NCI-H1105 treated with DMSO at 0.1 percent for 48 hours (cell line): ENCODE measurements at regions not wholly inside any gene's neighbourhood (a gene's known extent, or its start where the extent isn't known, plus 50 kb on each side); places are given as distances from the start of the nearest gene placed in this dataset.
"Not testable (repeated sequence)": the region's sequence is repeated elsewhere in the genome, so short reads cannot be mapped to it uniquely, and the experiment has no call there.

ENCODE experiments used
- DNase-seq: peaks from one replicate; lab custom pipeline; 2025; lab: John Stamatoyannopoulos, UW

GRCh38 chr5:34561581-34561980, 94.5 kb upstream of the RAI14 start:
- not testable (repeated sequence) for DNase-seq

- no peak for DNase-seq
Observed at GRCh38 chr5:34562791-34563190, 93.3 kb upstream of the RAI14 start.

- no peak for DNase-seq
Observed at GRCh38 chr5:34563269-34563668, 92.9 kb upstream of the RAI14 start.

- no peak for DNase-seq
Observed at GRCh38 chr5:34563931-34564709, 92.0 kb upstream of the RAI14 start.

- no peak for DNase-seq
Observed at GRCh38 chr5:34564710-34565235, 91.4 kb upstream of the RAI14 start.

- no peak for DNase-seq
Observed at GRCh38 chr5:34570143-34570542, 86.0 kb upstream of the RAI14 start.

- DNase-seq, result no peak
Observed at GRCh38 chr5:34570721-34571676, 85.1 kb upstream of the RAI14 start.

- DNase-seq, result no peak
Observed at GRCh38 chr5:34571677-34572041, 84.5 kb upstream of the RAI14 start.

- DNase-seq, result no peak
Observed at GRCh38 chr5:34574936-34575467, 81.1 kb upstream of the RAI14 start.

GRCh38 chr5:34576891-34577666, 79.0 kb upstream of the RAI14 start:
- no peak for DNase-seq

GRCh38 chr5:34578962-34579361, 77.2 kb upstream of the RAI14 start:
- DNase-seq, result no peak

GRCh38 chr5:34580983-34581382, 75.1 kb upstream of the RAI14 start:
- DNase-seq, result no peak

GRCh38 chr5:34582371-34582770, 73.8 kb upstream of the RAI14 start:
- no peak for DNase-seq

- no peak for DNase-seq
Observed at GRCh38 chr5:34583167-34583566, 73.0 kb upstream of the RAI14 start.

- DNase-seq, result no peak
Observed at GRCh38 chr5:34584165-34584564, 72.0 kb upstream of the RAI14 start.

- no peak for DNase-seq
Observed at GRCh38 chr5:34585601-34586104, 70.5 kb upstream of the RAI14 start.

GRCh38 chr5:34586117-34586885, 69.8 kb upstream of the RAI14 start:
- DNase-seq, result no peak

GRCh38 chr5:34587355-34588241, 68.5 kb upstream of the RAI14 start:
- no peak for DNase-seq

- DNase-seq, result no peak
Observed at GRCh38 chr5:34589832-34590231, 66.3 kb upstream of the RAI14 start.

GRCh38 chr5:34591723-34592122, 64.4 kb upstream of the RAI14 start:
- DNase-seq, result no peak
